PC-3 (cell line): ENCODE measurements at regions not wholly inside any gene's neighbourhood (a gene's known extent, or its start where the extent isn't known, plus 50 kb on each side); places are given as distances from the start of the nearest gene placed in this dataset.

Experiments
- ATAC-seq: fragments of 200-7000 bp; cut with Tn5 transposase; 2 replicates; pipeline ENCODE4 v1.9.1; 2020; ENCODE audit warnings: mild to moderate bottlenecking, moderate library complexity
- BruUV-seq: library from RNA; stranded (reverse); fragments of 400-500 nt; replicated peaks from 2 replicates; lab custom pipeline; 2021; lab: Mats Ljungman, UMichigan
- CTCF ChIA-PET: fragments of 300-600 bp; sonication (Branson Sonifier 250); formaldehyde crosslinking; loops from one replicate; lab custom pipeline; 2022; ENCODE audit warnings: antibody characterized with exemption; lab: Charles Lee
- POLR2A ChIA-PET: fragments of 300-600 bp; sonication (Branson Sonifier 250); formaldehyde crosslinking; loops from one replicate; lab custom pipeline; 2022; ENCODE audit warnings: antibody characterized with exemption; ENCODE audit not compliant: unreplicated experiment; lab: Charles Lee
- DNase-seq: peaks from one replicate; pipeline ENCODE4 v3.0.0-alpha.2; 2015
- H2AFZ ChIP-seq: fragments of 300-600 bp; sonication (generic); 2 replicates; pipeline ENCODE4 v1.6.0; 2016; ENCODE audit warnings: antibody characterized with exemption, low read length
- H3F3A ChIP-seq: fragments of 300-600 bp; sonication (generic); one replicate; pipeline ENCODE4 v1.6.0; 2017; ENCODE audit warnings: antibody characterized with exemption, low read length, control low read depth, mild to moderate bottlenecking; ENCODE audit not compliant: unreplicated experiment
- H3K27ac ChIP-seq: fragments of 300-600 bp; sonication (generic); 2 replicates; pipeline ENCODE4 v1.5.1; 2016; ENCODE audit warnings: mild to moderate bottlenecking, low read length
- H3K27me3 ChIP-seq: fragments of 300-600 bp; sonication (generic); 2 replicates; pipeline ENCODE4 v1.6.1; 2016; ENCODE audit warnings: low read length, mixed read lengths
- H3K36me3 ChIP-seq: fragments of 300-600 bp; sonication (generic); 2 replicates; pipeline ENCODE4 v1.6.1; 2016; ENCODE audit warnings: low read depth, mixed run types, low read length, mixed read lengths
- H3K4me1 ChIP-seq: fragments of 300-600 bp; sonication (generic); 2 replicates; pipeline ENCODE4 v1.5.1; 2016; ENCODE audit warnings: low read length; ENCODE audit not compliant: insufficient read depth
- H3K4me2 ChIP-seq: fragments of 300-600 bp; sonication (generic); 2 replicates; pipeline ENCODE4 v1.6.0; 2016; ENCODE audit warnings: low read length
- H3K4me3 ChIP-seq: fragments of 300-600 bp; sonication (generic); 2 replicates; pipeline ENCODE4 v1.5.1; 2016; ENCODE audit warnings: mild to moderate bottlenecking, low read length, mixed read lengths
- H3K79me2 ChIP-seq: fragments of 300-600 bp; sonication (generic); 2 replicates; pipeline ENCODE4 v1.6.1; 2017; ENCODE audit warnings: low read length, mixed read lengths
- H3K9ac ChIP-seq: fragments of 300-600 bp; sonication (generic); 2 replicates; pipeline ENCODE4 v1.6.0; 2016; ENCODE audit warnings: mild to moderate bottlenecking, low read length
- H3K9me2 ChIP-seq: fragments of 300-600 bp; sonication (generic); replicated peaks from 2 replicates; pipeline ENCODE4 v1.6.1; 2016; ENCODE audit warnings: mixed run types, low read length, mixed read lengths
- H3K9me3 ChIP-seq: fragments of 300-600 bp; sonication (generic); 2 replicates; pipeline ENCODE4 v1.6.1; 2016; ENCODE audit warnings: low read length, mixed read lengths
- H4K20me1 ChIP-seq: fragments of 300-600 bp; sonication (generic); 2 replicates; pipeline ENCODE4 v1.6.1; 2016; ENCODE audit warnings: low read length, mixed read lengths
- CTCF ChIP-seq: fragments of 300-600 bp; sonication (generic); conservative IDR thresholded peaks from 2 replicates; pipeline ENCODE4 v1.5.1; 2017; ENCODE audit warnings: antibody characterized with exemption, low read depth, mild to moderate bottlenecking, low read length
- EZH2 ChIP-seq: fragments of 300-600 bp; sonication (generic); IDR thresholded peaks from one replicate; pipeline ENCODE4 v1.6.1; 2017; ENCODE audit warnings: antibody characterized with exemption, mild to moderate bottlenecking, low read length; ENCODE audit not compliant: unreplicated experiment
- EZH2phosphoT487 ChIP-seq: fragments of 300-600 bp; sonication (generic); IDR thresholded peaks from 2 replicates; pipeline ENCODE4 v1.6.1; 2018; ENCODE audit warnings: mild to moderate bottlenecking, antibody characterized with exemption, low read length, borderline replicate concordance
- intact Hi-C: fragments of 100-400 bp; cut with micrococcal nuclease; formaldehyde crosslinking; loops from 2 replicates; pipeline ENCODE4 v1.9.0; 2023

GRCh38 chr7:156523447-156524048 is 117.0 kb upstream of the RNF32 start:
- DNase-seq, result no peak
- H3K27me3 ChIP-seq, result peaks cover 48% of the 10 kb centered on the region

GRCh38 chr7:156522801-156523200 is 117.8 kb upstream of the RNF32 start:
- no peaks in the 10 kb centered on the region for H3F3A ChIP-seq
- H3K36me3 ChIP-seq, result no peaks in the 10 kb centered on the region
- H4K20me1 ChIP-seq, result no peaks in the 10 kb centered on the region
- H3K4me3 ChIP-seq, result no peak overlapping the region
- no peaks in the 10 kb centered on the region for H3K4me1 ChIP-seq
- BruUV-seq, result no TSS peak
- ATAC-seq, result no peak
- ChIA-PET POLR2A (no interaction called here), CTCF (no interaction called here)
- no peaks in the 10 kb centered on the region for H3K79me2 ChIP-seq
- TF ChIP-seq EZH2, result no peak
- no peak for TF ChIP-seq CTCF
- no peak for TF ChIP-seq EZH2phosphoT487
- H3K9ac ChIP-seq, result no peak overlapping the region
- H2AFZ ChIP-seq, result no peak overlapping the region
- H3K27me3 ChIP-seq, result peaks cover 42% of the 10 kb centered on the region
- intact Hi-C loops, result no loop called here
- H3K4me2 ChIP-seq, result no peak overlapping the region
- H3K9me3 ChIP-seq, result no peaks in the 10 kb centered on the region
- DNase-seq, result no peak
- H3K9me2 ChIP-seq, result no peaks in the 10 kb centered on the region
- H3K27ac ChIP-seq, result no peak overlapping the region

More at GRCh38 chr7:156523447-156524048, 117.0 kb upstream of the RNF32 start:
- H3K79me2 ChIP-seq, result no peaks in the 10 kb centered on the region
- CTCF ChIA-PET, result no interaction called here
- H3K4me2 ChIP-seq, result no peak overlapping the region
- no peak for ATAC-seq
- H3K36me3 ChIP-seq, result no peaks in the 10 kb centered on the region
- H4K20me1 ChIP-seq, result no peaks in the 10 kb centered on the region
- no peaks in the 10 kb centered on the region for H3K9me3 ChIP-seq
- intact Hi-C loops, result no loop called here
- H3K9me2 ChIP-seq, result no peaks in the 10 kb centered on the region
- TF ChIP-seq EZH2phosphoT487, result no peak
- TF ChIP-seq EZH2, result no peak
- TF ChIP-seq CTCF, result no peak
- H2AFZ ChIP-seq, result no peak overlapping the region
- H3K4me3 ChIP-seq, result no peak overlapping the region
- POLR2A ChIA-PET, result no interaction called here
- no TSS peak for BruUV-seq
- no peaks in the 10 kb centered on the region for H3F3A ChIP-seq
- H3K27ac ChIP-seq, result no peak overlapping the region
- no peak overlapping the region for H3K9ac ChIP-seq
- no peaks in the 10 kb centered on the region for H3K4me1 ChIP-seq

GRCh38 chr7:156519070-156519469 is 121.5 kb upstream of the RNF32 start:
- no TSS peak for BruUV-seq
- Histone ChIP-seq H3K4me3 (no peak overlapping the region), H3K9ac (no peak overlapping the region), H3K27ac (no peak overlapping the region), H3K27me3 (peaks cover 33% of the 10 kb centered on the region; the same call in 1 of the 2 replicates), H3K4me1 (no peaks in the 10 kb centered on the region), H3K79me2 (no peaks in the 10 kb centered on the region), H3K9me2 (no peaks in the 10 kb centered on the region), H4K20me1 (no peaks in the 10 kb centered on the region), H3F3A (no peaks in the 10 kb centered on the region), H3K4me2 (no peak overlapping the region), H3K9me3 (no peaks in the 10 kb centered on the region), H3K36me3 (no peaks in the 10 kb centered on the region), H2AFZ (no peak overlapping the region)
- DNase-seq (no peak), ATAC-seq (no peak)
- intact Hi-C loops, result no loop called here
- ChIA-PET POLR2A (no interaction called here), CTCF (no interaction called here)
- TF ChIP-seq EZH2phosphoT487 (no peak), EZH2 (no peak), CTCF (no peak)
